DND-41 (cell line): ENCODE measurements at regions not wholly inside any gene's neighbourhood (a gene's known extent, or its start where the extent isn't known, plus 50 kb on each side); places are given as distances from the start of the nearest gene placed in this dataset.

Experiments
- ATAC-seq: fragments of 200-7000 bp; cut with Tn5 transposase; 3 replicates; pipeline ENCODE4 v1.9.1; 2021; ENCODE audit warnings: low read depth; ENCODE audit not compliant: insufficient read depth
- DNase-seq: peaks from one replicate; pipeline ENCODE4 v3.0.0-alpha.2; 2020
- H2AFZ ChIP-seq: 2 replicates; pipeline ENCODE4 v1.6.0; 2012; ENCODE audit warnings: low read depth, low read length
- H3K27ac ChIP-seq: 2 replicates; pipeline ENCODE4 v1.5.1; 2012; ENCODE audit warnings: low read length, inconsistent platforms
- H3K27me3 ChIP-seq: fragments of 200-600 bp; sonication (generic); 2 replicates; pipeline ENCODE4 v1.6.0; 2012; ENCODE audit warnings: low read length, mild to moderate bottlenecking, inconsistent platforms; ENCODE audit not compliant: insufficient read depth, poor library complexity
- H3K36me3 ChIP-seq: 2 replicates; pipeline ENCODE4 v1.5.1; 2012; ENCODE audit warnings: low read length, inconsistent platforms; ENCODE audit not compliant: insufficient read depth
- H3K4me1 ChIP-seq: 2 replicates; pipeline ENCODE4 v1.5.1; 2012; ENCODE audit warnings: mild to moderate bottlenecking, low read length; ENCODE audit not compliant: insufficient read depth
- H3K4me2 ChIP-seq: 2 replicates; pipeline ENCODE4 v1.6.0; 2012; ENCODE audit warnings: mild to moderate bottlenecking, moderate library complexity, low read length, inconsistent platforms; ENCODE audit not compliant: insufficient read depth
- H3K4me3 ChIP-seq, 2 experiments: fragments of 200-600 bp in 1 of 2; shearing (Covaris generic) in 1 of 2; 2 replicates each; pipeline ENCODE4 v1.5.1; 2012 to 2016; ENCODE audit warnings: inconsistent platforms in 2 of 2, low read length in 2 of 2, mild to moderate bottlenecking in 2 of 2, low read depth in 1 of 2, moderate library complexity in 1 of 2
- H3K79me2 ChIP-seq: 2 replicates; pipeline ENCODE4 v1.6.0; 2012; ENCODE audit warnings: low read length, inconsistent platforms; ENCODE audit not compliant: insufficient read depth
- H3K9ac ChIP-seq: 2 replicates; pipeline ENCODE4 v1.6.0; 2012; ENCODE audit warnings: low read depth, mild to moderate bottlenecking, inconsistent platforms, low read length, moderate library complexity
- H3K9me3 ChIP-seq: 2 replicates; pipeline ENCODE4 v1.5.1; 2012; ENCODE audit warnings: low read length, moderate library complexity, mild to moderate bottlenecking, inconsistent platforms; ENCODE audit not compliant: insufficient read depth, severe bottlenecking
- H4K20me1 ChIP-seq: 2 replicates; pipeline ENCODE4 v1.6.0; 2012; ENCODE audit warnings: low read length; ENCODE audit not compliant: insufficient read depth
- CTCF ChIP-seq: IDR thresholded peaks from 2 replicates; pipeline ENCODE4 v1.5.1; 2012; ENCODE audit warnings: borderline replicate concordance, low read length, moderate library complexity, mild to moderate bottlenecking; ENCODE audit not compliant: poor library complexity, severe bottlenecking; ENCODE audit errors: extremely low read depth
- EZH2 ChIP-seq: IDR thresholded peaks from 3 replicates; pipeline ENCODE4 v1.6.1; 2012; ENCODE audit warnings: borderline replicate concordance, low read depth, mild to moderate bottlenecking, moderate library complexity, low read length, inconsistent platforms; ENCODE audit not compliant: severe bottlenecking

GRCh38 chr6:40738551-40739193 is 151.5 kb upstream of the LRFN2 start:
- Histone ChIP-seq H3K9me3 (no peaks in the 10 kb centered on the region), H3K4me1 (no peaks in the 10 kb centered on the region), H3K79me2 (no peaks in the 10 kb centered on the region), H3K27me3 (peaks cover 3% of the 10 kb centered on the region), H3K4me2 (no peak overlapping the region), H3K36me3 (no peaks in the 10 kb centered on the region), H4K20me1 (no peaks in the 10 kb centered on the region), H2AFZ (no peak overlapping the region), H3K27ac (no peak overlapping the region), H3K9ac (no peak overlapping the region), H3K4me3 (no peak overlapping the region)
- TF ChIP-seq EZH2: no peak
- no peak for TF ChIP-seq CTCF
- DNase-seq (no peak), ATAC-seq (no peak)

- no peak for TF ChIP-seq CTCF
- peaks cover 2% of the 10 kb centered on the region for H3K27me3 ChIP-seq
Observed at GRCh38 chr6:40735521-40735920, 148.4 kb upstream of the LRFN2 start.

GRCh38 chr6:40735121-40735520 is 148.0 kb upstream of the LRFN2 start:
- Histone ChIP-seq H2AFZ (no peak overlapping the region), H3K9ac (no peak overlapping the region), H3K4me3 (no peak overlapping the region), H3K9me3 (no peaks in the 10 kb centered on the region), H4K20me1 (no peaks in the 10 kb centered on the region), H3K79me2 (no peaks in the 10 kb centered on the region), H3K4me1 (no peaks in the 10 kb centered on the region), H3K36me3 (no peaks in the 10 kb centered on the region), H3K4me2 (no peak overlapping the region), H3K27ac (no peak overlapping the region), H3K27me3 (no peaks in the 10 kb centered on the region)
- ATAC-seq (no peak), DNase-seq (no peak)
- TF ChIP-seq CTCF (no peak), EZH2 (no peak)

More at GRCh38 chr6:40735521-40735920, 148.4 kb upstream of the LRFN2 start:
- no peak for ATAC-seq
- no peak overlapping the region for H3K9ac ChIP-seq
- H2AFZ ChIP-seq: no peak overlapping the region
- no peaks in the 10 kb centered on the region for H3K79me2 ChIP-seq
- no peaks in the 10 kb centered on the region for H3K36me3 ChIP-seq
- H4K20me1 ChIP-seq: no peaks in the 10 kb centered on the region
- no peaks in the 10 kb centered on the region for H3K4me1 ChIP-seq
- H3K9me3 ChIP-seq: no peaks in the 10 kb centered on the region
- H3K4me2 ChIP-seq: no peak overlapping the region
- H3K27ac ChIP-seq: no peak overlapping the region
- no peak overlapping the region for H3K4me3 ChIP-seq
- DNase-seq: no peak

- H3K9ac ChIP-seq: no peak overlapping the region
- no peaks in the 10 kb centered on the region for H4K20me1 ChIP-seq
- no peak overlapping the region for H3K4me3 ChIP-seq
- TF ChIP-seq CTCF: no peak
- TF ChIP-seq EZH2: no peak
- ATAC-seq (no peak), DNase-seq (no peak)
- H3K4me2 ChIP-seq: no peak overlapping the region
- H3K4me1 ChIP-seq: no peaks in the 10 kb centered on the region
- no peak overlapping the region for H3K27ac ChIP-seq
- no peaks in the 10 kb centered on the region for H3K79me2 ChIP-seq
- H3K36me3 ChIP-seq: no peaks in the 10 kb centered on the region
- H3K27me3 ChIP-seq: no peaks in the 10 kb centered on the region
- no peak overlapping the region for H2AFZ ChIP-seq
- H3K9me3 ChIP-seq: no peaks in the 10 kb centered on the region
Observed at GRCh38 chr6:40734607-40735006, 147.4 kb upstream of the LRFN2 start.
